ENCODE measurements at regions not wholly inside any gene's neighbourhood (a gene's known extent, or its start where the extent isn't known, plus 50 kb on each side); places are given as distances from the start of the nearest gene placed in this dataset.

DNA sequence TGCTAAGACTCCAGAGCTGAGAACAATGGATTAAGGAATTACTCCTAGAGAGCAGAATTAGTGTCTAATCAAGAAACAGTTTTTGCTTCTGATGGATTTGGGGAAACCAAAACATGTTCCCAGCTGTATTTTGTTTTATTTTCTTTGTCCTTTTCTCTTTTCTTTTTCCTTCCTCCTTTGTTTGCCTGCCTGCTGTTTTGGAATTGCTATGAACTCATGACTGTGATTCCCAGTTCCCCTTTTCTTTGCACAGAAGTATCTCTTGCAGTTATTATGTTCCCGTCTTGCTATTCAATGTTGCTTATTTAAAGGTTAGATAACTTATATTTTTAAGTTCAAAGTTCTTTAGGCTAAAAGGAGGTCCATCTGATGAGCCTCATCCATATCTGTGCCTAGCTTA, 77.0 kb upstream of the GBE1 start:
- TF ChIP-seq POLR2A (IDR thresholded peaks at IDR 0.05) (no peak), CTCF (IDR thresholded peaks at IDR 0.05) (no peak)

All from Peyer's patch (tissue), 4 donors.